HG02610 (cell line): ENCODE measurements at regions not wholly inside any gene's neighbourhood (a gene's known extent, or its start where the extent isn't known, plus 50 kb on each side); places are given as distances from the start of the nearest gene placed in this dataset.

Experiments used
- ATAC-seq: cut with Tn5 transposase; IDR thresholded peaks from one replicate; pipeline ENCODE4 v1.9.1; 2021; ENCODE audit warnings: mild to moderate bottlenecking, moderate library complexity; ENCODE audit not compliant: unreplicated experiment

DNA sequence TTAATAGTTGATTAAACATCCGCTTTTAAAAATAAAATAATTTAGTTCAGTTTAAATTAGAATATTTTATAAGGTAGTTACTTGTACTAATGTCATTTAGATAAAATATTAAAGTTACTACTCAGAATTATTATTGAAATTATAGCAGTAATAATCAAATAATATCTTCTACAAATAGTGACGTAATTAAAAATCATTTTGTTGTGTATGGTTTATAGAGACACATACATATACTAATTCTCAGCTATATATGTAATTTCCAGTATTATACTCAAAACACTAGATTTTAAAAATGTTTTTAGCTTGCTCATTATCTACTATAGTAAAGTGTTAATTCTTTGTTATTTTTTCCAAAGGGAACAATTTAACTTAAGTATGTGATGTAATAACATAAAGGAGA lies 435.2 kb upstream of the MANEA start:
- ATAC-seq: no peak

DNA sequence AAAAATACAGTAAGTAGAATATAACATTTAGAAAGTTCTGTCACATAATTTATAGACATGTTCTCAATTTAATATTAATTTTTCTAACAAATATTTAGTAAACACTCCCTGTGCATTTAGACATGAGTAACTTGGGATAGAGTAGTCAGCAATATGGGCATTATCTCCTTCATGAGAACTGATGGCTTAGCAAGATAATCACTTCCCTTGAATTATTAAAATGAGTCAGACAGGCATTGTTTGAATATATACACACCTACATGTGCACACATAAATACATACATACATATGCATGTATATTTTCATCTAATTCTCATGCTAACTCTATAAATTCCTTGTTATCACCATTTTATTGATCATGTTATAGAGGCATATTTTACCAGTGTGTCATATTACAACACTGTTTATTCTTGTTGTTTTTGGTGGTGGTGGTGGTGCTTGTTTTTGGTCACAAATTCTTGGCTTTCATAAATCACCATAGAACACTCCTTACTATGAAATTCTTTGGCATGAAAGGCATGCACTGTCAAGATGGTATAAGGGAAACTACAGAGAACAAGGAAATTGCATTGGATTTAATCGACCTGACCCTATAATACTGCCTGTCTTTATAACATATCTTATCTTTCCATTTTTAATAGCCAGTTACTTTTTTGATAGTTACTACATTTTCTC lies 434.5 kb upstream of the MANEA start:
- no peak for ATAC-seq

DNA sequence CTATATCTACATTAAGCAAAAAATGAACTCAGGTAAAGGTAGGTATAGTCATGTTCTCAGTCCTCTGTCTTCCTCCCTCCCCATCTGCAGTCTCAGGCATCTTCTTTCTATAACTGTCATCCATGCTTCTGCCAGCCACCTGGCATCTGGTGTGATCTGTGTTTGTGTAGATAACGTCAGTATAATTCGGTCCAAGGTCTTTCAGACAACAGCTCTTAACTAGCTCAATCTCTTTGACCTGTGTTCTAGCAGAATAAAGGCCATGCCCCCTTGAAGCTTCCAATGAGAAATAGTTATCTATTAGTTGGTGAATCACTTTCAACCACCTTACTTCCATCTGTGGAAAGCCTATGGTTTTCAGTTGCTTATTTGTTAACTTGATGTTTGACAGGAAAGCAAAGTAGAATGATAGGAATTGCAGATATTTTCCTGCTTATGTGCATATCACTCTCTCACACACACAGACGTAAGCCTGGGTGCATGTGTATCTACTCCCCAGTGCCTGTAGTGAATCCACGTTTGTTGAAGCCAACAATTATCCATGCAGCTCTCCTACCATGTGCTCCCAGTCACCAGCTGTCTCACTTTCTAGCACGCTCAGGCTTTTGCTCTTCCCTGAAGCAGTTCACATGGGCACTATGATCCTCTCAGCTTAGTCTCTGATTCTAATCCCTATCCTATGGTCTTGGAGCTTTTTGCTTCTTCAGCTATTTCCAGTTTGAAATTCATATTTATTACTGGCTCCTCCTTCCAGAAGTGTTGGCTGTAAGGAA lies 433.7 kb upstream of the MANEA start:
- no peak for ATAC-seq

DNA sequence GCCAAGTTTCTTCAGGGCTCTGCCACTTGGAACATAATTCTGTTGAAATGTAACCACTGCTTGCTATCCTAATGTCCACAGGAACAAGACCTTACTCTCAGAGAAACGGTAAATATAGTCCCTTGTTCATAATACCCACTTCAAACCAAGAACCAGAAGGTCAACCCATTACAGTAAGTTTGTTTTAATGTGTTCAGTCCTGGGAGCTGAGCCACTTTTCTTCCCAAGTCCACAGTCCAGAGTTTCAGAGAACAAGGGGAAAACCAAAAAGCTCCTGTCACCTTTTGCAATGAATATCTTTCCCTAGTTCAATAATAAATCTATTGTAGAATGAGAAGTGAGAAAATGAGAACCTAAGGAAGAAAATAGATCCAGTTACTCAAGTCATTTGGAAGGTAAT lies 431.9 kb upstream of the MANEA start:
- ATAC-seq: no peak

DNA sequence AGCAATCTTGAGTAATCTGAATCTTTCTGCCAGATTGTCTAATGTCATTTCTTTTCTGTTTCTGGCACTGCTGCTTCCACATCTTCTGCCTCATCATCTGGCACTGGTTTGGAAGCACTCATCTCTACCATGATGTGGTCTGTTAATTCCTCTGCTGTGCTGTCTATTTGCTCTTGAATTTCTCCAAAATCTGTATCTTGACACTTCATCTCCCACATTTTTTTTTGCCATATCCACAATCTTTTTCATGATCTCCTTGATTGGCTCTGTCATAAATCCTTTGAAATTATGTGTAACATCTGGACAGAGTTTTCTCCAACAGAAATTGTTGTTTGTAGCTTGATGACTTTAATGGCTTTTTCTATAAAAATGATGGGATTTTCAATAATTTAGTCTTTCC lies 417.8 kb upstream of the MANEA start:
- ATAC-seq: no peak

DNA sequence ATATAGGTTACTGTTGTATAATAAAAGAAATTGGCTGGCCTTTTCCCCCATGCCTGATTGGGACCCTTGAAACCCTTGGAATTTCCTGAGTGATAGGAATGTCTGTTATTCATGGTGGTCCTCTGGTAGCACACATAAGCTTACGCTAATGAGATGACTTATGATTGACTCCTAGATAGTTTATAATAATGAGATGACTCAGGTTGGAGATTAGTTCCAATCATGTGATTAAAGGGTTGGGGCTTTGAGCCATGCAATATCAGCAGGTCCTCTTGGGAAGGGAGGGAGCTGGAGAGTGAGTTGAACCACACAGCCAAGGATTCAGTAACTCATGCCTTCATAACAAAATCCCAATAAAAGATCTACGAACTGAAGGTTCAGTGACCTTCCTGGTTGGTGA lies 407.6 kb upstream of the MANEA start:
- ATAC-seq: no peak

DNA sequence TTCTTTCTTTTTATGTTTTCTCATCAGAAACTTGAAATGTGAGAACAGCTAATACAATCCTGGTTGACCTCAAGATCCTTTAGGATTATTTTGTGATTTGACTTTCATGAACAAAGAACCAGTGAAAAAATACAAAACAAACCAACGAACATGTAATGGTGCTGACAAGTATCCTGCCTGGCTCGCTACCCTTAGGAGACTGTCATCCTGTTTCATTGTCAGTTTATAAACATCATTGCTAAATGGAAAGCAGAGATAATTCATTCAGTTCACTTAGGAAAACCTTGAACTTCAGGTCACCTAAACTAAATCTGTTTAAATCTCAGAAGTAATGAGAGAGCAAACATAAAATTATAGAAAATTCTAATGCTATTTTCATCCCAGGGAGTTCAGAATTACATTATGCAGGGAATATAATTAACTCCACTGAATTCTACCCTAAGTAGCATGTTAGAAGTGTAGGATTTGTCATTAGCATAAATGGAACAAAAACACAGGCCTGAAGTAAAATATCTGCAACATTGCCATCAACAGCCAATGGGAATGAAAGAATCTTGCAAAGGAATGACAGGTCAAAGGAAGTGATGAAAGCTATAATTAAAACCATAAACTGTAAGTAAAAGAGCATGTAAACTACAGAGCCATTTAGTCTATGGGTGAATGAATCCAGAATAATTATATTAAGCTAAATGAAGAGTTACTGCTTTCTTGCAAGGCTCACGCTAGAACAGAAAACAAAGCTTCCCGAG lies 401.2 kb upstream of the MANEA start:
- no peak for ATAC-seq

DNA sequence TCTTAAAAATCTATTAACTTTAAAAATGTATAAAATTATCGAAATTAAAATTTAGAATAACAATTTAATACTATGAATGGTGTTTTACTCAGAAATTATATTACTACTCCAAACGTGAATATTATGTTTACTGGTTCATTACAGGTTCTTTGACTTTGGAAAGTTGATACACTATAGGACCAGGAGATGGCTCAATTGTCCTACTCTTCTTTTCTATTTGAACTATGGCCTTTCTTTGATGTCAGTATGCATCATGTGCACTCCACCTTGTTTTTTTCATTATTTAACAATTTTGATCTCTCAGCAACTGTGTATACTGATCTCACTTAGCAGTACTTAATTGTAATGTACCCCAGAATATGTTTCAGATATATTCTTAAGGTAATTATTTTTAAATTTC lies 391.5 kb upstream of the MANEA start:
- no peak for ATAC-seq

DNA sequence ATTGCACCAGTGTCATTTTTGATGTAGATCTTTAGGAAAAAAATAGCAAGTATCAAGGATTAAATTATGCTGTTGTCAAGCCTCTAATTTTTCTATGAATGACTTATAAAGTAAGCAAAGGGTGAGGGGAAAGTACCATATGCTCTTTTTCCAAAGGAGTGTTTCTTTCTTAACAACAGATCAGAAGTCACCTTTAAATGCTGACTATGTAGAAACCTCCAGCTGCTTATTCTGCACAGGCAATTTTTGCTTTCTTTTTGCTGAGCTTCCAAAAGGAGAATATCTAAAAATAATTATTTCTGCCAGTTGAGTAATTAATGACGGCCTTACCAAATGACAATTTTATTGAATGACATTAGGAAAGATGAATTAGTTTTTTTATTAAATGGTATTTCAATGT lies 390.6 kb upstream of the MANEA start:
- ATAC-seq: no peak

DNA sequence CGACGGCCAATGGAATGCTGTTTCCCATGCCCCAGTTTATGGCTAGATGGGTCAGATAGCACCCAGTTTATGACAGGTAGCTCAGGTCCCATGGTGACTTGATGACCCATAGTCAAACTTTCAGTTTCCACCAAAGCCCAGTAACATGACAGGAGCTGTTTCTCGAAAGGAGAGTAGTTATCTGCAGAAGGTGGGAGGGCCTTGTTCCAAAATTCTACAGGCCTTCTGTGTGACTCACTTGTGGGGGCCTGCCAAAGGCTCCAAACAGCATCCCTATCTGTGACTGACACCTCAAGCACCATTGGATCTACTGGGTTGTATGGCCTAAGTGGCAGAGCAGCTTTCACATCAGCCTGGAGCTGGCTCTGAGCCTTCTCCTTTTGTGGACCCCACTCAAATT lies 379.7 kb upstream of the MANEA start:
- no peak for ATAC-seq

DNA sequence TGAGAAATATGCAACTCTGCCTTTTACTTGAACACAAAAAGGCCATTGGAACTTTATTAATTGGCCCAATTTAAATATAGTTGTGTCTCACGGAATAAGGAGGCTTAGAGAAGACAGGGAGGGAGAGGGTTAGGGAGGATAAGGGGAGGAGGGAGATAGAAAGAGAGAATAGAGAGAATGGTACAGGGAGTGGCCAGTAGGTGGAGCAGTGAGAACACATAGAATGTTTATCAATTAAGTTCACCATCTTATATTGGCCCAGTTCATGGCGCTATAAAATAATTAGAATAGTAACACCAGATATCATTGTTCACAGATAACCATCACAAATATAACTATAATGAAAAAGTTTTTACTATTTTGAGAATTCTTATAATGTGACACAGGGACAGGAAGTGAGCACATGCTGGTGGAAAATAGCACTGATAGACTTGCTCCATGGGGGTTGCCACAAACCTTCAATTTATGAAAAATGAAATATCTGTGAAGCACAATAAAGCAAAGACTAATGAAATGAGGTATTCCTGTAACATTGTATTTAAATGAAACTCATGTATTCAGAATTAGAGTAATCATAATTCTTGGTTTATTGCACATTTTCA lies 374.1 kb upstream of the MANEA start:
- peak; percentile 93 for ATAC-seq

DNA sequence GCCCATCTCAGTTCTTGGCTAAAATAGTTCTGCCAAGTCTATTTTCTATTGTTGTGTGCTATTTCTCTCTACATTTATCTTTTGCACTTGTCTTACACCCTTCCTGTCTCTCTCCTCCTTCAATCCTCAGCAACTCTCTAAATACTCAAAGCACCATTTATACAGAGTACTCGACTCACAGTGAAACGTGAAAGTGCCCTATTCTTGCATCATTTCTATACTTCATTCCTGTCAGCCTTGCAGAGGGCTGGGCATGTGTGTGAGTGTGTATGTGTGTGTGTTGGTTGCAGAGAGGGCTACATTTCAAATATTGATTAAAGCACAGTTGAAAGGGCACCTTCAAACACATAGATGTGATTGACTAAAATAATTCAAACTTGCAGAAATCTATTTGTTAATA lies 373.2 kb upstream of the MANEA start:
- ATAC-seq: no peak

DNA sequence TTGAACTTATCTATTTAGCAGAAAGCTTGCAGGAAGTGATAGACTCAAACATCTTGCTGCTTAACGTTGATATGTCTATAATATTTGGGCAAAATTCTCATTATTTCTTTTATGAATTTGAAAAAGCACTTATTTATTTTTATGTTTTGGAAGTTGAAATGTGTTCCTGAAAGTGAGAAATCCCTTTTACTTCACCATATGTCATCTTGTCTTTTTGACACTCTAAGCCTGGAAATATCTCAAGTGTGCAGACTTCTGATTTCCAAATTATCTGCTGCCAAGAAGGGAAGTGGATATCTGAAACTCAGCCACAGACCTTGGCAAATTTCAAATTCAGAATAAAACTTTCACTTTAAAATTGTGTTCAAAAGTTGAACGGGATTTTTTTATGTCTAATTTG lies 368.7 kb upstream of the MANEA start:
- no peak for ATAC-seq

DNA sequence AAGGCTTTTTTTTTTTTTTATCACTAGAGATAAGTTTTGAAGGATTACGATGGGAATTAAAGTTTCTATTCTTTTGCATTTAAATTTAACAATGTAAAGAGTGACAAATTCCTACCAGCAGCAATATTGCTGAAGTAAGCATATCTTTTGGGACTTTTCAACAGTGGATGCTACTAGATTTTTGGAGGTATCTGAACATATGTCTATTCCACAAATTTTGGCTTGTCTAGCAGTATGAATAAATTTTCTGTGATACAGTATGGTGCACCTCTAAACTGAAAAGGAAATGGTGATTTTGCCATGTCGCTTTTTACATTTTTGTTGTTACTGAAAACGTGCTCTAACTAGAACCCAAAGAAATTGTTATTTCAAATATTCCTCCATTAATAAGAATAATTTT lies 368.3 kb upstream of the MANEA start:
- ATAC-seq: no peak

DNA sequence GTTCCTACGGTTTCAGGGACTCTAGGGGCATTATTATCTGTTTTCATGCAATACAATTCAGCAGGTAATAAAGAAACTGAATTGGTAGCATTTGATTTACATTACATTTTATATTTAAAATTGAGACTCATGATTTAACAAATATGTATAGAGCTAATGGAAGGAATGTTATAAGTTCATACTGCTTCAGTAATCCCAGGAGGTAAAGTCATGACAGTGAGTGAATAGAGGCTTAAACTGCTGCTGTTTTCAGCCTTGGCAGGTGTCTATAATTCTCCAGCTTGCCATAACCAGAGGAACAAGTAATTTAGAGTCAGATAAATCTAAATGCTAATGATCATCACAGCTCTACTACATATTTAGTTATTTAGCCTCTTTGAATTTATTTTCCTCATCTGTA lies 360.8 kb upstream of the MANEA start:
- ATAC-seq: no peak

DNA sequence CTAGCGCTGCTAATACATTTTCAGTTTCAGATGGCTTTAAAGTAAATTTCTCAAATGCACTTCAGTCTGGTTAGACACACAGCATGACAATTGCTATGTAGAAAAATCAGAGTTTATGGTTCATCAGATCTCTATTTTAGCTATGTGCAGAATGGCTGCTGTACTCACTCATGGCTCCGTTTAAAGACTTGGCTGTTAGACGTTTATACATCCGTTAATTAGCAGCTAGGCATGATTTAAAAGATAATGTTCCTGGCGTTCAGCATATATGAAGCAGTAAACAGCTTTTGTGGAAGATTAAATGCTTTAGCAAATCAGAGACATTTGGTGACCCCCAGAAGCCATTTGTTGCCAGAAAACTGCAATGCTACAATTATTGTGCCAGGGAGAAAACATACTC lies 350.0 kb upstream of the MANEA start:
- no peak for ATAC-seq

DNA sequence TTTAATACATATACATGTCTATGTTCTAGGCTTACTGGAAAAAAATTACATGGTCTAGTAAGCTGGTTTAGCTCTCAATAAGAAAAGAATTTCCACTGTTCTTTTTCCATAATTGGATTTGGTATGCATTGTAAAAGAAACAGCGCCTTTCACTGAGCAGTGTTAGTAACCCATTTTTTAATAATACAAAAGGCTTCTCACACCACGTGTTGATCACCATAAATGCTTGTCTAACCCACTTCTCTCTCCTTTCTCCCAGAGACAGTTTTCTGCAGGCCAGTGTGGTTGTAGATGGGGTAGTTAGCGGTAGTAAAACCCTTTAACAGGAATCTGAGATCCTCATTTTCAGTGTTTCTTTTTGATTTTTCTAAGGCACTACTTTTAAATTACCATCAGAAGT lies 348.7 kb upstream of the MANEA start:
- ATAC-seq: no peak

DNA sequence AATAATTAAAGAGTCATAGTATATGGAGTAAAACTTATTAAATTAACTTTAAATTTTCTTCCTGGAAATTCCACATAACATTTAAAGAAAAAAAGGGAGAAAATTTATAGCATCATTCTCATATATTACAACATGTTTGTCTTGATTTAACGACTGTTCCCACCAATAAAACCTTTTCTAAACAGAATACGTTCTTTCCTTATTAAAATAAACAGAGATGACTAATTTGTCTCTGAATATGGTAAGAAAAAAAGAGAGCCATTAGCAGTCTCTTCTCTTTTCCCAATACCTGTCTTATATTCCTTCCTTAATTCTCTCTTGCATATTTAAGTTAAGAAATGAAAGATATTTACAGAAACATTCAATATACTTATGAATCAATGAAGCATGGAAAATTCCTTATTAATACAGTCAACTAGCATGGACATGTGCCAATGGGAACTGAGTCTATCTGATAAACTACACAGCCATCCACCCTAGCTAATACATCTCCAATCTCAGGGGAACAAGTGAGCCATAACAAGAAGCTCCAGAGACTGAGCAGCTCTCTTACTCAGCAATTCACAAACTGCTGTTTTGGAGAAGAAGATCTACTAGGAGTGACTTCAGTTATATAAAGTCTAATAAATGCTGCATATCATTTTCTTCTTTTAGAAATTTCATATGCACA lies 347.1 kb upstream of the MANEA start:
- no peak for ATAC-seq

DNA sequence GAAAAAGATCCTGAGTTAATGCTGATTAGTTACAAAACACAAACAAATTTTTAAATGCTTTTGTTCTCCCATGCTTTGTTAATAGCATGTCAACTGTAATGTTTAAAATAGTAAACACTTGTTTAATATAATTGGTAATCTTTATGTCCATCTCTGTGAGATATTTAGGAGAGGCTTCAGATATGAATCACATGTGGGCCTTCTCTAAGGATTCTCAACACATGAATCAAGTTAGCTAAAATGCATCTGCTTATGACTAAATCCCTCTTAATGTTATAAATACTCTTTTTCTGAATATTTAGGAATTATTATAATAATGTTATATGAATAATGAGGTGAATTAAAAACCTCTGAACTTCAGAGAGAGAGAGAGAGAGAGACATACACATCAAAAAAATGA lies 345.9 kb upstream of the MANEA start:
- no peak for ATAC-seq

DNA sequence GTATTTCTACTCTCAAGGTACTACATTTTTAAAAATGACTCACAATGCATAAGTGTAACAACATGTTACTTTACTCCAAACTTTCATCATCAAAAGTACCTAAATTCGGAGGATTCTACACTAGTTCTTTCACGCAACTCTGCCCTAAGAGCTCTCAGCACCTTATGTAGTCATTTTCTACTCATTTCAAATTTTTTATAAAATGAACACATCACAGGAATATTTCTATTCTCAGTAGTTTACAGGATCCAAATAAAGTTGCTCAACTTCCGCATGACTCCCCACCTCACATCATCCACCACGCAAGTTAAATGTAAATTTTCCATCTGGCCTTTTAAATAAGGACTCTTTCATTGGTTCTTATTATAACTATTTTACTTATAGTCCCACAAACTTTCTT lies 344.9 kb upstream of the MANEA start:
- ATAC-seq: no peak

DNA sequence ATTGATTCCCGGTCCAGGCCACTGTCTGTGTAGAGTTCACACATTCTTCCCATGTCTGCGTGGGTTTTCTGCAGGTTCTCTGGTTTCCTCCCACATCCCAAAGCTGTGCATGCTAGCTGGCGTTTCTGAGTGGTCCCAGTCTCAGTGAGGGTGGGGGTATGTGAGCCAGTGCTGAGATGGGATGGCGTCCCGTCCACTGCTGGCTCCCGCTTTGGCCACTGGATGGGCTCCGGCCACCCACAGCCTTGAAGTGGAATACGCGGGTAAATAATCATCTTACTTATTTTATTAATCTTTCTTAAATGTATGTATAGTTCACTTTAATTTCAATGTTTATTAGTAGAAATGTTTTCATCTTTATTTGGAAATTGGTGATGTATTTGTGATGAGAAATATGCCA lies 343.5 kb upstream of the MANEA start:
- ATAC-seq: no peak
